ENCODE measurements at regions not wholly inside any gene's neighbourhood (a gene's known extent, or its start where the extent isn't known, plus 50 kb on each side); places are given as distances from the start of the nearest gene placed in this dataset.

GRCh38 chrX:40310447-40310846 is 212.7 kb upstream of the BCOR start:
- DNase-seq, result no peak

GRCh38 chrX:40310016-40310415 is 212.3 kb upstream of the BCOR start:
- no peak for DNase-seq

- no peak for DNase-seq
These were observed 210.1 kb upstream of the BCOR start for GRCh38 chrX:40307871-40308270.

- DNase-seq, result no peak
These were observed 206.4 kb upstream of the BCOR start for GRCh38 chrX:40304115-40304514.

- no peak for DNase-seq
These were observed 205.7 kb upstream of the BCOR start for GRCh38 chrX:40303256-40304077.

GRCh38 chrX:40300286-40300890 is 202.6 kb upstream of the BCOR start:
- DNase-seq, result no peak

GRCh38 chrX:40299641-40300046 is 201.9 kb upstream of the BCOR start:
- no peak for DNase-seq

- DNase-seq, result peak; percentile 48
These were observed 201.1 kb upstream of the BCOR start for GRCh38 chrX:40298572-40299479.

- DNase-seq, result peak; percentile 31
These were observed 200.3 kb upstream of the BCOR start for GRCh38 chrX:40298069-40298468.

- no peak for DNase-seq
These were observed 193.8 kb upstream of the BCOR start for GRCh38 chrX:40291553-40291952.

GRCh38 chrX:40290517-40290916 is 192.8 kb upstream of the BCOR start:
- no peak for DNase-seq

GRCh38 chrX:40285876-40286275 is 188.1 kb upstream of the BCOR start:
- no peak for DNase-seq

GRCh38 chrX:40284852-40285251 is 187.1 kb upstream of the BCOR start:
- no peak for DNase-seq

- DNase-seq, result no peak
These were observed 186.2 kb upstream of the BCOR start for GRCh38 chrX:40283981-40284380.

- no peak for DNase-seq
These were observed 185.3 kb upstream of the BCOR start for GRCh38 chrX:40282946-40283660.

GRCh38 chrX:40282348-40282747 is 184.6 kb upstream of the BCOR start:
- DNase-seq, result no peak

- no peak for DNase-seq
These were observed 183.7 kb upstream of the BCOR start for GRCh38 chrX:40281336-40282005.

GRCh38 chrX:40279762-40280161 is 182.0 kb upstream of the BCOR start:
- no peak for DNase-seq

- no peak for DNase-seq
These were observed 181.3 kb upstream of the BCOR start for GRCh38 chrX:40279091-40279430.

- DNase-seq, result no peak
These were observed 180.8 kb upstream of the BCOR start for GRCh38 chrX:40278340-40279090.

- no peak for DNase-seq
These were observed 179.9 kb upstream of the BCOR start for GRCh38 chrX:40277672-40278071.
